HepG2 (cell line): ENCODE measurements at regions not wholly inside any gene's neighbourhood (a gene's known extent, or its start where the extent isn't known, plus 50 kb on each side); places are given as distances from the start of the nearest gene placed in this dataset.

ENCODE experiments used
- ETV6 ChIP-seq: sonication (generic); formaldehyde crosslinking; conservative IDR thresholded peaks from 2 replicates; pipeline ENCODE4 v1.4.0; 2020; ENCODE audit warnings: missing genetic modification reagents
- HNF4G ChIP-seq, 2 experiments: sonication (generic) in 1 of 2; formaldehyde crosslinking in 1 of 2; IDR thresholded peaks; 2 replicates each; pipeline versions ENCODE4 v1.4.0 to v1.6.1; 2011 to 2020; ENCODE audit warnings: borderline replicate concordance in 2 of 2, low read depth in 2 of 2, mild to moderate bottlenecking in 2 of 2, low read length in 1 of 2, missing genetic modification reagents in 1 of 2, moderate library complexity in 1 of 2
- NFYC ChIP-seq: IDR thresholded peaks from 2 replicates; pipeline ENCODE4 v1.6.1; 2016; ENCODE audit warnings: missing genetic modification reagents, missing compliant biosample characterization
- PAF1 ChIP-seq: IDR thresholded peaks from 2 replicates; pipeline ENCODE4 v1.6.1; 2016; ENCODE audit warnings: missing genetic modification reagents, missing compliant biosample characterization
- RAD21 ChIP-seq: fragments of 450-650 bp; formaldehyde crosslinking; IDR thresholded peaks from 2 replicates; pipeline ENCODE4 v1.5.0; 2020; ENCODE audit warnings: mild to moderate bottlenecking
- RBAK ChIP-seq: sonication (generic); formaldehyde crosslinking; IDR thresholded peaks from 2 replicates; pipeline ENCODE4 v1.5.1; 2020; ENCODE audit warnings: mild to moderate bottlenecking, missing genetic modification reagents
- ZNF431 ChIP-seq: sonication (generic); formaldehyde crosslinking; IDR thresholded peaks from 2 replicates; pipeline ENCODE4 v1.9.0; 2022; ENCODE audit warnings: missing genetic modification reagents, low read depth, mild to moderate bottlenecking, borderline replicate concordance
- ZNF605 ChIP-seq: sonication (generic); formaldehyde crosslinking; IDR thresholded peaks from 2 replicates; pipeline ENCODE4 v1.8.0; 2022; ENCODE audit warnings: mild to moderate bottlenecking, missing genetic modification reagents
- TF ChIP-seq, protein P1 (sequence below): sonication (generic); formaldehyde crosslinking; IDR thresholded peaks from 2 replicates; pipeline ENCODE4 v1.5.0; 2020; ENCODE audit warnings: mild to moderate bottlenecking, missing genetic modification reagents
- TF ChIP-seq, protein P2 (sequence below): IDR thresholded peaks from 2 replicates; pipeline ENCODE4 v1.6.1; 2016; ENCODE audit warnings: low read depth, missing genetic modification reagents, missing compliant biosample characterization
- TF ChIP-seq, protein P3 (sequence below), 2 experiments: sonication (generic) in 1 of 2; formaldehyde crosslinking in 1 of 2; IDR thresholded peaks; 2 replicates each; pipeline versions ENCODE4 v1.6.1 to v1.9.0; 2014 to 2022; ENCODE audit warnings: antibody characterized with exemption in 1 of 2, borderline replicate concordance in 1 of 2, inconsistent platforms in 1 of 2, low read depth in 1 of 2, missing genetic modification reagents in 1 of 2
- TF ChIP-seq, protein P4 (sequence below): sonication (generic); formaldehyde crosslinking; IDR thresholded peaks from 2 replicates; pipeline ENCODE4 v1.4.0; 2020; ENCODE audit warnings: missing genetic modification reagents

DNA sequence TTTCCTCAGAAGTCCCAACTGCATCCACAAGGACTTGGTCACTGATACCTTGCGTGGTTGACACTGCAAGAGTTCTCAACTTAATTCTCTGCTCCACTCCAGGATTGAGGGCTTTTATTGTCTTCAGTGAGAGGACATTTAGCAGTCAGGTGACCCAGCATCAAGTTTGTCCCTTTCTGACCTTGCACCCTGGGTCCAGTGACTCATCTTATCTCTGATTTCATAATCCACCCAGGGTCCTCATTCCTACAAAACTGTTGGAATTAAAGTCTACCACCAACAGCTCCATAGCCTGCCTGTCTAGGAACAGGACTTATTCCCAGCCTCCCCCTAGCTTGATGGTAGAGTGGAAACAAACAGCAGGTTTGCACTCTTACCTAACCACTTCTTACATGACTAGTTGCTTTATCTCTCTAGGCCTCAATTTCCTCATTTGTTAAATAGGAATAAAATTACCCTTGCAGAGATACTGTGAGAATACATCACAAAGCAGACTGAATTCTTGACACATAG, 151.3 kb upstream of the LPP start (continued):
- TF ChIP-seq, protein P1, sequence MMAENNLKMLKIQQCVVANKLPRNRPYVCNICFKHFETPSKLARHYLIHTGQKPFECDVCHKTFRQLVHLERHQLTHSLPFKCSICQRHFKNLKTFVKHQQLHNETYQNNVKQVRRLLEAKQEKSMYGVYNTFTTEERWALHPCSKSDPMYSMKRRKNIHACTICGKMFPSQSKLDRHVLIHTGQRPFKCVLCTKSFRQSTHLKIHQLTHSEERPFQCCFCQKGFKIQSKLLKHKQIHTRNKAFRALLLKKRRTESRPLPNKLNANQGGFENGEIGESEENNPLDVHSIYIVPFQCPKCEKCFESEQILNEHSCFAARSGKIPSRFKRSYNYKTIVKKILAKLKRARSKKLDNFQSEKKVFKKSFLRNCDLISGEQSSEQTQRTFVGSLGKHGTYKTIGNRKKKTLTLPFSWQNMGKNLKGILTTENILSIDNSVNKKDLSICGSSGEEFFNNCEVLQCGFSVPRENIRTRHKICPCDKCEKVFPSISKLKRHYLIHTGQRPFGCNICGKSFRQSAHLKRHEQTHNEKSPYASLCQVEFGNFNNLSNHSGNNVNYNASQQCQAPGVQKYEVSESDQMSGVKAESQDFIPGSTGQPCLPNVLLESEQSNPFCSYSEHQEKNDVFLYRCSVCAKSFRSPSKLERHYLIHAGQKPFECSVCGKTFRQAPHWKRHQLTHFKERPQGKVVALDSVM, result 0 out of 2 replicates have a peak, but pooled peaks have one; percentile 44
- TF ChIP-seq ZNF431 (CRISPR knock-in tag) (no peak), ETV6 (CRISPR knock-in tag) (peak; percentile 46; the same call in 1 of the 2 replicates), ZNF605 (CRISPR knock-in tag) (no peak), NFYC (CRISPR knock-in tag) (peak; percentile 23; the same call in 1 of the 2 replicates), HNF4G (IDR thresholded peaks at IDR 0.05; ENCODE audit: borderline replicate concordance, low read depth, low read length) (peak; percentile 88), HNF4G (CRISPR knock-in tag; IDR thresholded peaks at IDR 0.05; ENCODE audit: borderline replicate concordance, low read depth) (0 out of 2 replicates have a peak, but pooled peaks have one; percentile 72), PAF1 (CRISPR knock-in tag) (no peak), RAD21 (no peak; the same call in 1 of the 2 replicates), RBAK (no peak)
- TF ChIP-seq, protein P2, sequence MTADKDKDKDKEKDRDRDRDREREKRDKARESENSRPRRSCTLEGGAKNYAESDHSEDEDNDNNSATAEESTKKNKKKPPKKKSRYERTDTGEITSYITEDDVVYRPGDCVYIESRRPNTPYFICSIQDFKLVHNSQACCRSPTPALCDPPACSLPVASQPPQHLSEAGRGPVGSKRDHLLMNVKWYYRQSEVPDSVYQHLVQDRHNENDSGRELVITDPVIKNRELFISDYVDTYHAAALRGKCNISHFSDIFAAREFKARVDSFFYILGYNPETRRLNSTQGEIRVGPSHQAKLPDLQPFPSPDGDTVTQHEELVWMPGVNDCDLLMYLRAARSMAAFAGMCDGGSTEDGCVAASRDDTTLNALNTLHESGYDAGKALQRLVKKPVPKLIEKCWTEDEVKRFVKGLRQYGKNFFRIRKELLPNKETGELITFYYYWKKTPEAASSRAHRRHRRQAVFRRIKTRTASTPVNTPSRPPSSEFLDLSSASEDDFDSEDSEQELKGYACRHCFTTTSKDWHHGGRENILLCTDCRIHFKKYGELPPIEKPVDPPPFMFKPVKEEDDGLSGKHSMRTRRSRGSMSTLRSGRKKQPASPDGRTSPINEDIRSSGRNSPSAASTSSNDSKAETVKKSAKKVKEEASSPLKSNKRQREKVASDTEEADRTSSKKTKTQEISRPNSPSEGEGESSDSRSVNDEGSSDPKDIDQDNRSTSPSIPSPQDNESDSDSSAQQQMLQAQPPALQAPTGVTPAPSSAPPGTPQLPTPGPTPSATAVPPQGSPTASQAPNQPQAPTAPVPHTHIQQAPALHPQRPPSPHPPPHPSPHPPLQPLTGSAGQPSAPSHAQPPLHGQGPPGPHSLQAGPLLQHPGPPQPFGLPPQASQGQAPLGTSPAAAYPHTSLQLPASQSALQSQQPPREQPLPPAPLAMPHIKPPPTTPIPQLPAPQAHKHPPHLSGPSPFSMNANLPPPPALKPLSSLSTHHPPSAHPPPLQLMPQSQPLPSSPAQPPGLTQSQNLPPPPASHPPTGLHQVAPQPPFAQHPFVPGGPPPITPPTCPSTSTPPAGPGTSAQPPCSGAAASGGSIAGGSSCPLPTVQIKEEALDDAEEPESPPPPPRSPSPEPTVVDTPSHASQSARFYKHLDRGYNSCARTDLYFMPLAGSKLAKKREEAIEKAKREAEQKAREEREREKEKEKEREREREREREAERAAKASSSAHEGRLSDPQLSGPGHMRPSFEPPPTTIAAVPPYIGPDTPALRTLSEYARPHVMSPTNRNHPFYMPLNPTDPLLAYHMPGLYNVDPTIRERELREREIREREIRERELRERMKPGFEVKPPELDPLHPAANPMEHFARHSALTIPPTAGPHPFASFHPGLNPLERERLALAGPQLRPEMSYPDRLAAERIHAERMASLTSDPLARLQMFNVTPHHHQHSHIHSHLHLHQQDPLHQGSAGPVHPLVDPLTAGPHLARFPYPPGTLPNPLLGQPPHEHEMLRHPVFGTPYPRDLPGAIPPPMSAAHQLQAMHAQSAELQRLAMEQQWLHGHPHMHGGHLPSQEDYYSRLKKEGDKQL, result peak; percentile 61
- TF ChIP-seq, protein P3, sequence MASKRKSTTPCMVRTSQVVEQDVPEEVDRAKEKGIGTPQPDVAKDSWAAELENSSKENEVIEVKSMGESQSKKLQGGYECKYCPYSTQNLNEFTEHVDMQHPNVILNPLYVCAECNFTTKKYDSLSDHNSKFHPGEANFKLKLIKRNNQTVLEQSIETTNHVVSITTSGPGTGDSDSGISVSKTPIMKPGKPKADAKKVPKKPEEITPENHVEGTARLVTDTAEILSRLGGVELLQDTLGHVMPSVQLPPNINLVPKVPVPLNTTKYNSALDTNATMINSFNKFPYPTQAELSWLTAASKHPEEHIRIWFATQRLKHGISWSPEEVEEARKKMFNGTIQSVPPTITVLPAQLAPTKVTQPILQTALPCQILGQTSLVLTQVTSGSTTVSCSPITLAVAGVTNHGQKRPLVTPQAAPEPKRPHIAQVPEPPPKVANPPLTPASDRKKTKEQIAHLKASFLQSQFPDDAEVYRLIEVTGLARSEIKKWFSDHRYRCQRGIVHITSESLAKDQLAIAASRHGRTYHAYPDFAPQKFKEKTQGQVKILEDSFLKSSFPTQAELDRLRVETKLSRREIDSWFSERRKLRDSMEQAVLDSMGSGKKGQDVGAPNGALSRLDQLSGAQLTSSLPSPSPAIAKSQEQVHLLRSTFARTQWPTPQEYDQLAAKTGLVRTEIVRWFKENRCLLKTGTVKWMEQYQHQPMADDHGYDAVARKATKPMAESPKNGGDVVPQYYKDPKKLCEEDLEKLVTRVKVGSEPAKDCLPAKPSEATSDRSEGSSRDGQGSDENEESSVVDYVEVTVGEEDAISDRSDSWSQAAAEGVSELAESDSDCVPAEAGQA (IDR thresholded peaks at IDR 0.05; ENCODE audit: low read depth), result no peak
- TF ChIP-seq, protein P3 (CRISPR knock-in tag; IDR thresholded peaks at IDR 0.05; ENCODE audit: borderline replicate concordance), result no peak
- TF ChIP-seq, protein P4, sequence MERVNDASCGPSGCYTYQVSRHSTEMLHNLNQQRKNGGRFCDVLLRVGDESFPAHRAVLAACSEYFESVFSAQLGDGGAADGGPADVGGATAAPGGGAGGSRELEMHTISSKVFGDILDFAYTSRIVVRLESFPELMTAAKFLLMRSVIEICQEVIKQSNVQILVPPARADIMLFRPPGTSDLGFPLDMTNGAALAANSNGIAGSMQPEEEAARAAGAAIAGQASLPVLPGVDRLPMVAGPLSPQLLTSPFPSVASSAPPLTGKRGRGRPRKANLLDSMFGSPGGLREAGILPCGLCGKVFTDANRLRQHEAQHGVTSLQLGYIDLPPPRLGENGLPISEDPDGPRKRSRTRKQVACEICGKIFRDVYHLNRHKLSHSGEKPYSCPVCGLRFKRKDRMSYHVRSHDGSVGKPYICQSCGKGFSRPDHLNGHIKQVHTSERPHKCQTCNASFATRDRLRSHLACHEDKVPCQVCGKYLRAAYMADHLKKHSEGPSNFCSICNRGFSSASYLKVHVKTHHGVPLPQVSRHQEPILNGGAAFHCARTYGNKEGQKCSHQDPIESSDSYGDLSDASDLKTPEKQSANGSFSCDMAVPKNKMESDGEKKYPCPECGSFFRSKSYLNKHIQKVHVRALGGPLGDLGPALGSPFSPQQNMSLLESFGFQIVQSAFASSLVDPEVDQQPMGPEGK, result peak; percentile 56
